Neural cell (in vitro differentiated cells): ENCODE measurements at regions not wholly inside any gene's neighbourhood (a gene's known extent, or its start where the extent isn't known, plus 50 kb on each side); places are given as distances from the start of the nearest gene placed in this dataset.

Source experiments
- H2AFZ ChIP-seq: fragments of 200-600, 300-800 bp; sonication (generic), shearing (Covaris generic); 2 replicates; pipeline ENCODE4 v1.6.0; 2014; ENCODE audit warnings: low read depth, mild to moderate bottlenecking, antibody characterized with exemption, low read length, moderate library complexity
- H3F3A ChIP-seq: fragments of 200-600 bp; shearing (Covaris generic); 2 replicates; pipeline ENCODE4 v1.6.1; 2016; ENCODE audit warnings: mild to moderate bottlenecking, moderate library complexity, mixed read lengths, antibody characterized with exemption, low read length; ENCODE audit not compliant: insufficient read depth, poor library complexity, severe bottlenecking
- H3K27ac ChIP-seq: fragments of 200-600, 300-800 bp; sonication (generic), shearing (Covaris generic); 2 replicates; pipeline ENCODE4 v1.5.1; 2014; ENCODE audit warnings: mild to moderate bottlenecking, low read length, moderate library complexity
- H3K27me3 ChIP-seq: fragments of 300-800, 200-600 bp; sonication (generic), shearing (Covaris generic); 2 replicates; pipeline ENCODE4 v1.6.0; 2014; ENCODE audit warnings: mild to moderate bottlenecking, low read depth, low read length, moderate library complexity; ENCODE audit not compliant: insufficient read depth
- H3K36me3 ChIP-seq: fragments of 300-800, 200-600 bp; sonication (generic), shearing (Covaris generic); 2 replicates; pipeline ENCODE4 v1.5.1; 2014; ENCODE audit warnings: mild to moderate bottlenecking, antibody characterized with exemption, low read length, moderate library complexity; ENCODE audit not compliant: insufficient read depth
- H3K4me2 ChIP-seq: fragments of 300-800, 200-600 bp; sonication (generic), shearing (Covaris generic); 2 replicates; pipeline ENCODE4 v1.6.0; 2014; ENCODE audit warnings: mild to moderate bottlenecking, low read length
- H3K4me3 ChIP-seq: fragments of 300-800, 200-600 bp; sonication (generic), shearing (Covaris generic); 2 replicates; pipeline ENCODE4 v1.5.1; 2014; ENCODE audit warnings: mild to moderate bottlenecking, low read length, moderate library complexity
- H3K79me2 ChIP-seq: fragments of 200-600 bp; shearing (Covaris generic); replicated peaks from 2 replicates; pipeline ENCODE4 v1.6.0; 2014; ENCODE audit warnings: mild to moderate bottlenecking, low read length, moderate library complexity; ENCODE audit not compliant: insufficient read depth
- H3K9ac ChIP-seq: fragments of 300-800, 200-600 bp; sonication (generic), shearing (Covaris generic); 2 replicates; pipeline ENCODE4 v1.6.1; 2016; ENCODE audit warnings: mild to moderate bottlenecking, low read length, mixed read lengths
- H3K9me2 ChIP-seq: fragments of 200-600 bp; shearing (Covaris generic); 2 replicates; pipeline ENCODE4 v1.6.1; 2016; ENCODE audit warnings: mild to moderate bottlenecking, low read length, mixed read lengths; ENCODE audit not compliant: insufficient read depth
- H3K9me3 ChIP-seq: fragments of 200-600, 300-800 bp; sonication (generic), shearing (Covaris generic); 2 replicates; pipeline ENCODE4 v1.6.1; 2016; ENCODE audit warnings: mild to moderate bottlenecking, mixed run types, low read length, moderate library complexity, mixed read lengths
- H4K20me1 ChIP-seq: fragments of 200-600 bp; shearing (Covaris generic); 2 replicates; pipeline ENCODE4 v1.6.1; 2016; ENCODE audit warnings: mild to moderate bottlenecking, mixed run types; ENCODE audit not compliant: insufficient read depth
- CTCF ChIP-seq: fragments of 450-650 bp; IDR thresholded peaks from 2 replicates; pipeline ENCODE4 v1.5.1; 2014; ENCODE audit warnings: antibody characterized with exemption, mild to moderate bottlenecking, moderate library complexity; ENCODE audit not compliant: poor library complexity, severe bottlenecking
- EP300 ChIP-seq: fragments of 450-650 bp; conservative IDR thresholded peaks from 2 replicates; pipeline ENCODE4 v1.6.1; 2014; ENCODE audit warnings: antibody characterized with exemption, mild to moderate bottlenecking, moderate library complexity; ENCODE audit not compliant: poor library complexity, severe bottlenecking
- EZH2 ChIP-seq: fragments of 200-600, 300-800 bp; shearing (Covaris generic), sonication (generic); IDR thresholded peaks from 2 replicates; pipeline ENCODE4 v1.6.1; 2014; ENCODE audit warnings: antibody characterized with exemption, low read length, borderline replicate concordance, mild to moderate bottlenecking; ENCODE audit not compliant: insufficient read depth, poor library complexity, severe bottlenecking
- MXI1 ChIP-seq: fragments of 450-650 bp; conservative IDR thresholded peaks from 2 replicates; pipeline ENCODE4 v1.6.1; 2014; ENCODE audit warnings: antibody characterized with exemption, mild to moderate bottlenecking; ENCODE audit not compliant: poor library complexity, severe bottlenecking
- POLR2AphosphoS5 ChIP-seq: IDR thresholded peaks from 2 replicates; pipeline ENCODE4 v1.6.1; 2012
- RAD21 ChIP-seq: fragments of 450-650 bp; conservative IDR thresholded peaks from 2 replicates; pipeline ENCODE4 v1.6.1; 2014; ENCODE audit warnings: antibody characterized with exemption, mild to moderate bottlenecking, moderate library complexity
- REST ChIP-seq: IDR thresholded peaks from 2 replicates; pipeline ENCODE4 v1.6.1; 2012; ENCODE audit warnings: borderline replicate concordance
- SMC3 ChIP-seq: fragments of 450-650 bp; conservative IDR thresholded peaks from 2 replicates; pipeline ENCODE4 v1.6.1; 2014; ENCODE audit warnings: antibody characterized with exemption, mild to moderate bottlenecking, moderate library complexity; ENCODE audit not compliant: poor library complexity
- TAF1 ChIP-seq: IDR thresholded peaks from 2 replicates; pipeline ENCODE4 v1.6.1; 2012; ENCODE audit warnings: low read depth

- Histone ChIP-seq H3K4me3 (no peak overlapping the region), H3K27me3 (no peaks in the 10 kb centered on the region), H4K20me1 (no peaks in the 10 kb centered on the region), H3K4me2 (no peak overlapping the region), H3K9me3 (no peaks in the 10 kb centered on the region), H3K9ac (no peak overlapping the region), H3K9me2 (no peaks in the 10 kb centered on the region), H3K36me3 (no peaks in the 10 kb centered on the region), H3F3A (no peaks in the 10 kb centered on the region), H3K27ac (no peak overlapping the region), H2AFZ (no peak overlapping the region), H3K79me2 (no peaks in the 10 kb centered on the region)
- TF ChIP-seq REST: no peak
- TF ChIP-seq TAF1: no peak
- TF ChIP-seq SMC3: no peak
- TF ChIP-seq MXI1: no peak
- no peak for TF ChIP-seq POLR2AphosphoS5
- TF ChIP-seq RAD21: no peak
- no peak for TF ChIP-seq EP300
- TF ChIP-seq EZH2: no peak
- no peak for TF ChIP-seq CTCF
Observed at GRCh38 chr18:11511434-11512095, 97.8 kb upstream of the SLC35G4 start.

- H4K20me1 ChIP-seq: no peaks in the 10 kb centered on the region
- no peak overlapping the region for H3K4me2 ChIP-seq
- no peak overlapping the region for H3K4me3 ChIP-seq
- H3K27me3 ChIP-seq: no peaks in the 10 kb centered on the region
- no peak overlapping the region for H3K27ac ChIP-seq
- H3K36me3 ChIP-seq: no peaks in the 10 kb centered on the region
- TF ChIP-seq REST (no peak), SMC3 (no peak), RAD21 (no peak), POLR2AphosphoS5 (no peak), TAF1 (no peak), MXI1 (no peak), EP300 (no peak), EZH2 (no peak), CTCF (no peak)
- H3K9me2 ChIP-seq: no peaks in the 10 kb centered on the region
- H3K9me3 ChIP-seq: no peaks in the 10 kb centered on the region
- H3K9ac ChIP-seq: no peak overlapping the region
- no peaks in the 10 kb centered on the region for H3K79me2 ChIP-seq
- H2AFZ ChIP-seq: no peak overlapping the region
- no peaks in the 10 kb centered on the region for H3F3A ChIP-seq
Observed at GRCh38 chr18:11506856-11507255, 102.5 kb upstream of the SLC35G4 start.
